Erythroblast (primary cell): ENCODE measurements at regions not wholly inside any gene's neighbourhood (a gene's known extent, or its start where the extent isn't known, plus 50 kb on each side); places are given as distances from the start of the nearest gene placed in this dataset.

Source experiments
- GATA1 ChIP-seq: IDR thresholded peaks from 2 replicates; pipeline ENCODE4 v1.6.1; 2011; ENCODE audit warnings: low read depth, mild to moderate bottlenecking, control low read depth, low read length, moderate library complexity
- POLR2A ChIP-seq: IDR thresholded peaks from 2 replicates; pipeline ENCODE4 v1.6.1; 2011; ENCODE audit warnings: mild to moderate bottlenecking, low read length

GRCh38 chr4:54843106-54843505 lies 185.3 kb downstream of the KIT start:
- no peak for TF ChIP-seq POLR2A
- TF ChIP-seq GATA1, result no peak
